GM18499 (cell line): ENCODE measurements at regions not wholly inside any gene's neighbourhood (a gene's known extent, or its start where the extent isn't known, plus 50 kb on each side); places are given as distances from the start of the nearest gene placed in this dataset.

Source experiments
- ATAC-seq: cut with Tn5 transposase; IDR thresholded peaks from one replicate; pipeline ENCODE4 v1.9.1; 2021; ENCODE audit warnings: moderate number of reproducible peaks; ENCODE audit not compliant: insufficient read depth, unreplicated experiment

DNA sequence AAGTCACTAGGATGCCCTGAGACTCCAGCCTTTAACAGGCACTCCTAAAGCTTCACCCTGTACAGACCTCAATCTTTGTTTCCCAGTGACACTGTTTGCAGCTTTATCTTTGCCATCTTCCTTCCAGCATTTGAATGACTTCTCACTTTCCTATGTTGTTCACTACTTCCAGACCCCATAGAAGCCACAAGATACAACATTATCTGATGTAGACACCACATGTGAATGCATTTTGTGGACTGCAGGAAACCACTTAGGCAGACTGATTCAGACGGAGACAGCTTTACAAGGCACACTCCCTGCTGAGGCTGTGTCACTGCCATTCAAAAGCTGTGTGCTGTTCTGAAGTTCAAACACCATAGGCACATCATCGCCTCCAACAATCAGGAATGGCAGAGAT lies 67.3 kb upstream of the SPATS2L start:
- no peak for ATAC-seq

DNA sequence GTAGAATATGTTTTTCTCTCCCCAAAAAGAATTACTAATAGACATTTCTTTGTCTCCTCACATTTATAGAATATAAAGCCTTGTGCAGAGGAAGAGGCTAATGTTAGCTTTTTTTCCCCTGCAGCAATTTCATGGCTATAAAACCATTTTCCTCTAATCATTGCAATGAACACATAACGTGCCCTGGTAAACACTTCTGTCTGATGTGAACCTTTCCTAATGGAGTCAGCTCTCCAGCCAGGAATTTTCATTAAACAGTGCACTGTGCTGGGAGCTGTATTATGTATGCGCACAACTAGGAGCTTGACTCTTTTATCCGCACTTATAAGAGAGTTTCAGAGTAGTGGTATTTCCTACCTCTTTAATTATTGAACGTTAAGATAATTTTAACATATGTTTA lies 63.9 kb upstream of the SPATS2L start:
- ATAC-seq = no peak

DNA sequence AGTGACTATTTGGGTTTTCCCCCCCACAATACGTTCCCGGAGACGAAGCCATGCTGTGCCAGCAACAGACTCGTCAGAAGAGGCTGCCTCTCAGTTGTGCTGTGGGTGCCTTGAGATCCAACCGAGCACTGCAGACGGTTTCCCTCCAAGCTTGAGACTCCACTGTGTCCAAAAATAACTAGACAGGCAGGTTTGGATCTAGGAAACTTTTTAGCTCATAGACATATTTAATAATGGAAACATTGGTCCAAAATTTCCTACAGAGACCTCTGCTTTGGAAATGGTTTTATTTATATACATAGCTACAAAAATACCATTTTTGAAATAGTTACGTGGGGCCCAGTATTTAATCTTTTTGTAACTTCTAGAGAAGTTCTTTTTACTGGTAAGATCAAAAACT lies 63.1 kb upstream of the SPATS2L start:
- ATAC-seq = no peak

DNA sequence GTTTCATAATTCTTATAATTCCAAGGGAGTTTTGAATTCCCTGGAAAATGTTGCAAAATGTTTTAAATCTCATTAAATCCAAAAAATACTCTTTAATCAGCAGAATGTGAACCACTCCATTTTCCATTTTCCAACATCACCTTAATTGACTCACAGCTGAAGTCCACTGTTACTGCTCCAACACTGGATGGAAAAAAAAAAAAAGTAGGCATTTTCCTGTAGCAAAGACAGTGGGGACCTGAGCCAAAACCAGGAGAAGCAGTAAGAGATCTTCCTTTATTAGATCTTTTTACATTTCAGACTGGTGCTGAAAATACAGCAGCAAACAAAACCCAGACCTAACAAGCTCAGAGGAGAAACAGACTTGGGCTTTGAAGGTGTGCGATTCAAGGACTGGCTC lies 62.4 kb upstream of the SPATS2L start:
- no peak for ATAC-seq

DNA sequence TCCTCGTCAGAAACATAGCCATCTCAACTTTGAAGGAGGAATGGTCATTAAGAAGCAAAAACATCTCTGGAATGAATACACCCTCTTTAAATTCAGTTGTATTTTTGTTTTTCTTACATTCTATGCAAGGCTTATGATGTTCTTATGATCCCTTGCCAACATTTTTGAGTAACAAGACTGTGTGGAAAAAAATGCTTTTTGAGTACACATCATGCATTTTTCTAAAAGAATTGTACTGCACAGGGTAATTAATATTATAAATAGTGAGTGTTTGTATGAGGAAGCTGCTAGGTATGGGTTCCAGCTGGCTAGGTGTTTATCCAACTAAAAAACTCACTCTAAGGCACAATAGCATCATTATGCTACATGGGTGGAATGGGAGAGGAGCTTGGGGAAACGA lies 59.0 kb upstream of the SPATS2L start:
- ATAC-seq = no peak

DNA sequence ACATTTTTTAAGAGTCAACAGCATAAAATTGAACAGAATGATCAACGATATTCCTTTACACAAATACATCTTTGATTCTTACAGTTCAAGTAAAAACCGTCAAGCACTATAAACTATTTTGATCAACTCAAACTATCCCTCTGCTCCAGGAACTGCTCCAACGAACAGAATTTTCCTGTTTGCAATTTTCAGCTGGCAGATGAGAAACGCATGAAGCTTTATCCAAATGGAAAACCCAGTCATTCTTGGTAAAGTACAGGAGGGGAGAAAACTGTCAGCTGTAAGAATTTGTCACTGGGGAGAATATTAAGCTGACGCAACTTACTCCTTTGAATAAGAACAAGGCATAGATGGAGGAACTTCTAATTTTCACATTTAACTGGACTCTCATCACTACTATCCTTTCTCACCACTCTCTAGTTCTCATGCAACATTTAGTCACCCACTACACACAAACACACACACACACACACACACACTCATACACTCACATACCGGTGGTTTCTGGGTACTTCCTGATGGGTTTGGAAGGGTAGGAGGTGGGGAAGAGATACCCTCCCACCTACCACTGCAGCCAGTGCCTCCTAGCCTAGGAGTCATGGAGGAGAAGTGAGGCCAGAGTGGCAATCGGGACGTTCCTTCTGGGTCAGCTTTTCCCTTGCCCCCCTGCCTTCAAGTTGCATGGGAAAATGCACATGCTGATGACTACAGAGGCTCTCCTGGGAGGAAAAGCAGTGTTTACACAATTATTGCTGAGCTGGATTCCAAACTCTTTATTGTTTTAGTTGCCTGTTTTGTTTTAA lies 54.0 kb upstream of the SPATS2L start:
- ATAC-seq = no peak

DNA sequence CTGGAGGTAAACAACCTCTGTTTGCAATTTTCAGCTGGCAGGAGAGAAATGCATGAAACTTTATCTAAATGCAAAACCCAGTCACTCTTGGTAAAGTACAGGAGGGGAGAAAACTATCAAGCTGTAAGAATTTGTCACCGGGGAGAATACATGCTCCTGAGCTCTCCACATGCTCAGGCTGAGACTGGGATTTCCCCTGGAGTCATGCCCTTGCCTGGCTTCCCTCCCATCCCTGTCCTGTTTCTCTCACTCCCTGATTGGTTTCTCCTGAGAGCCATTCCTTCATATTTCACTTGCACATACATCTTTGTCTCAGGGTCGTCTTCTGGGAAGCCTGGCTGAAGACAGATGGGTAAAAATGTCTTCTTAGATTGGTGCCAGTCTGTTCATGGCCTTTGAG lies 52.9 kb upstream of the SPATS2L start:
- ATAC-seq = no peak

DNA sequence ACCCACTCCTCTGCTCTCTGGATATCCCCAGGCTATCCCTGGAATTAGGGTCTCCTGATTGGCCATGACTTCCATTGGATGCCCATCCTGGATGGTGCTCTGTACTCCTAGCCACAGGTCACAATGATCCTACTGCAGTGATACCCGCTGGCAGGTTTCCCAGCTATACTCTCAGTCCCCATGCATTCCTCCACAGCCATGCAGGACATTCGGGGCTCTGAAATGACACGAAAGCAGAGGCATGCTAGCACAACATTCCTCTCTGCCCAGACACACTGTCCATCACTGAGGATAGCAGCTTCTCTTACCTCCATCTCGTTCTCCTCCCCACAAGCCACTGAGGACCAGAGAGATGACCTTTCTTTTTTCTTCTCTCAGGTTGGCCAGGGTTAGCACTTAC lies 51.7 kb upstream of the SPATS2L start:
- ATAC-seq = no peak

DNA sequence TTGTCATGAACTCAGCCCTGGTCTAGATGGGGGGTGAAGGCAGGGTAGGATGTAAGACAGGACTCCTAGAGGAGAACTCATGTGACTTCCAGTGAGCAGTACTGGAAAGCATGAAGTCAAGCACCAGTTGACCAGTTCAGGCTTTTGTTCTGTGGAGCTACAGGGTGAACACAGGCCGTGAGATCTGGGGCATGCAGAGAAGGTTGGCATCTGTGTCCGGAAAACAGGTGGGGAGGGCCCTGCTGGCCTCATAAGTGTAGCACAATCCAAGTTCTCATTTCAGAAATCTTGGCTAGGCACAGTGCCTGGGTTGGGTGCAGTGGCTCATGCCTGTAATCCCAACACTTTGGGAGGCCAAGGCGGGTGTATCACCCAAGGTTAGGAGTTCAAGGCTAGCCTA lies 50.9 kb upstream of the SPATS2L start:
- ATAC-seq = no peak
